ENCODE measurements at regions not wholly inside any gene's neighbourhood (a gene's known extent, or its start where the extent isn't known, plus 50 kb on each side); places are given as distances from the start of the nearest gene placed in this dataset.

DNA sequence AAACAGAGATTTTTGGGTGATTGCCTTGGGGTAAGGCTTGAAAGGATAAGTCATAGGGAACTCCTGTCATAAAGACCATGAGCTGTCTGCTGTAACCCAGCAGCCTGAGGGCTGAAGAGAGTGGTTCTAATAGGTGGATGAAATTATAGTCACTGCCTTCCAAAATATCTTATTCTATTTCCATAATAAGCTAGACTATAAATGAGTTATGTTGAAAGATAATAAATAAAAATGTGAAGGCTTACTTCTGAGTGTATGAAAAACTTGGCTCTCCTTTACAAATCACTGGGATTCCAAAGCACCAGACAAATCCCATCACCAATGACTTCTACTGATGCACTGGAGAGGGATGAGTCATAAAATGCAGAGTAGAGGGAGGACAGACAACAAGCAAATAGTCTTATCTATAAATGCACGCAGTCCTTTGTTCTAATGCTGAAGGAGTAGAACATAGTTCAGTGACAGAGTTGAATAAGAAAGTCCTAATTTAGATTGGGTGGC is 775.0 kb upstream of the LRRC4C start:
- Histone ChIP-seq H3K27me3 (ENCODE audit: control insufficient read depth in 2 of 2, insufficient read depth in 2 of 2, low read length in 2 of 2) (no peaks in the 10 kb centered on the region), H3K4me3 (ENCODE audit: low read length in 2 of 2) (no peak overlapping the region), H3K9me3 (ENCODE audit: control insufficient read depth in 2 of 2, low read length in 2 of 2) (no peaks in the 10 kb centered on the region), H3K4me1 (ENCODE audit: control insufficient read depth in 2 of 2, insufficient read depth in 2 of 2, low read length in 2 of 2) (no peaks in the 10 kb centered on the region), H3K27ac (ENCODE audit: low read depth in 2 of 2, low read length in 2 of 2) (no peak overlapping the region), H3K9ac (ENCODE audit: low read depth in 1 of 2, low read length in 2 of 2) (no peak overlapping the region), H3K36me3 (ENCODE audit: control insufficient read depth in 2 of 2, insufficient read depth in 2 of 2, low read length in 2 of 2) (no peaks in the 10 kb centered on the region)

DNA sequence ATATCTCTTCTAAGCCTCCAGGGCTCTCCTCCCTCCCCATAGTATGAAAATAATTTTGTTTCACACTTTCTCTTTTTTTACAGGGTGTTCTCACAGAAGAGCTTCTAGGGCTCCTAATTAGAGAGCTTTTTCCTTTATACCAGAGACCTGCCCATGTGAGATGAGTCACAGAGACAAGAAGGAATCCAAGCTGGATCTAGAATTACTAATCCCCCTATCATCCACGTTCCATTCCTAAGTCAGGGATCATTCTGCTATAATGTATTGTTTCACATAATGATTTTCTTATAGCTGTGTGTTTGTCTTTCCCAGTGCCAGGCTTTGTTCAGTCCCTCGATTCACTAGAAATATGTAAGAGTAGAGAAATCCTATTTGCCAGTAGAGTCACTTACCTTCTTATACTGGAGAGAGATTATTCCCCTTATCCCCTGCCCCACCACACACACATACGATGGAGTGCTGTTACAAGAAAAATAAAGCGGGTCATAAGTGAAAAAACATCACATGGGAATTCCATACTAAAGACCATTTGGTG is 778.3 kb upstream of the LRRC4C start:
- H3K4me1 ChIP-seq (ENCODE audit: control insufficient read depth in 2 of 2, insufficient read depth in 2 of 2, low read length in 2 of 2) = no peaks in the 10 kb centered on the region
- no peaks in the 10 kb centered on the region for H3K36me3 ChIP-seq (ENCODE audit: control insufficient read depth in 2 of 2, insufficient read depth in 2 of 2, low read length in 2 of 2)
- H3K4me3 ChIP-seq (ENCODE audit: low read length in 2 of 2) = no peak overlapping the region
- no peak overlapping the region for H3K27ac ChIP-seq (ENCODE audit: low read depth in 2 of 2, low read length in 2 of 2)
- no peaks in the 10 kb centered on the region for H3K9me3 ChIP-seq (ENCODE audit: control insufficient read depth in 2 of 2, low read length in 2 of 2)
- H3K9ac ChIP-seq (ENCODE audit: low read depth in 1 of 2, low read length in 2 of 2) = no peak overlapping the region
- H3K27me3 ChIP-seq (ENCODE audit: control insufficient read depth in 2 of 2, insufficient read depth in 2 of 2, low read length in 2 of 2) = no peaks in the 10 kb centered on the region

DNA sequence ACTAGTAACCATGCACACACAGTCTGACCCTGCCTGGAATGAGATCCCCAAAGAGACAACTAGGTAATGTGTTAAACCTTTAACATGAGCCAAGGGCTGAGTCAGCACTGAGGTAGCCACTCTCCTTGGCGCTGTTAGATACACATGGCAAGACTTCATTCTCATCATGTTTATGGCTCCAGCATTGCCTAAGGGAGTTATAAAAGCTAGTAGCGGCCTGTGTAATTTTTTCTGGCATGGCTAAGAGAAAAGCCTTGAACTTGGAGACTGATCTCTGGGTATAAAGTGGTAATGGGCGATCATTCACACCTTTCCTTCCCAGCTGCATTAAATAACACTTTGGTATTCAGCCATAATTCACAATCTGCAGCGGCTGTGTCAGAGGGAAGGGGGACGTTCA is 779.7 kb upstream of the LRRC4C start:
- H3K4me3 ChIP-seq (ENCODE audit: low read length in 2 of 2) = no peak overlapping the region
- no peaks in the 10 kb centered on the region for H3K9me3 ChIP-seq (ENCODE audit: control insufficient read depth in 2 of 2, low read length in 2 of 2)
- H3K27ac ChIP-seq (ENCODE audit: low read depth in 2 of 2, low read length in 2 of 2) = no peak overlapping the region
- no peaks in the 10 kb centered on the region for H3K27me3 ChIP-seq (ENCODE audit: control insufficient read depth in 2 of 2, insufficient read depth in 2 of 2, low read length in 2 of 2)
- no peaks in the 10 kb centered on the region for H3K4me1 ChIP-seq (ENCODE audit: control insufficient read depth in 2 of 2, insufficient read depth in 2 of 2, low read length in 2 of 2)
- H3K36me3 ChIP-seq (ENCODE audit: control insufficient read depth in 2 of 2, insufficient read depth in 2 of 2, low read length in 2 of 2) = no peaks in the 10 kb centered on the region
- no peak overlapping the region for H3K9ac ChIP-seq (ENCODE audit: low read depth in 1 of 2, low read length in 2 of 2)

DNA sequence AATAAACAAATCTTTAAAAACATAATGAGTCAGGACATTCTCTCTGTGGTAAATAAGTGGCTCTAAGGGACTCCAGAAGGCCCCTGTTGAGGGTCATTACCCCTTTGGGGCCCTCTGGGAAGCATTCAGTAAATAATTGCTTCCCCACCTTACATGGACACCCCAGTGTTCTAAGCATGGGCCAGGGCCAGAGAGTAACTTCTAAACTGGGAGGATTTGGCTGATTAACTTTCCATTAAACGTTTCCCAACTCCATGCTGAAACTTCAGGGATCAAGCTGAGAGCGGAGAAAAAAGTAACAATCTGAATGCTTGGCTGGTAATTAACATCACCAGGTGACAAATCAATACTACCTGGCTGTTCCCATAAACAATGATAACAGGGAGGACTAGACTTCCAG is 783.9 kb upstream of the LRRC4C start:
- Histone ChIP-seq H3K9ac (ENCODE audit: low read depth in 1 of 2, low read length in 2 of 2) (no peak overlapping the region), H3K36me3 (ENCODE audit: control insufficient read depth in 2 of 2, insufficient read depth in 2 of 2, low read length in 2 of 2) (no peaks in the 10 kb centered on the region), H3K27me3 (ENCODE audit: control insufficient read depth in 2 of 2, insufficient read depth in 2 of 2, low read length in 2 of 2) (no peaks in the 10 kb centered on the region), H3K9me3 (ENCODE audit: control insufficient read depth in 2 of 2, low read length in 2 of 2) (no peaks in the 10 kb centered on the region), H3K4me1 (ENCODE audit: control insufficient read depth in 2 of 2, insufficient read depth in 2 of 2, low read length in 2 of 2) (no peaks in the 10 kb centered on the region), H3K27ac (ENCODE audit: low read depth in 2 of 2, low read length in 2 of 2) (no peak overlapping the region), H3K4me3 (ENCODE audit: low read length in 2 of 2) (no peak overlapping the region)

DNA sequence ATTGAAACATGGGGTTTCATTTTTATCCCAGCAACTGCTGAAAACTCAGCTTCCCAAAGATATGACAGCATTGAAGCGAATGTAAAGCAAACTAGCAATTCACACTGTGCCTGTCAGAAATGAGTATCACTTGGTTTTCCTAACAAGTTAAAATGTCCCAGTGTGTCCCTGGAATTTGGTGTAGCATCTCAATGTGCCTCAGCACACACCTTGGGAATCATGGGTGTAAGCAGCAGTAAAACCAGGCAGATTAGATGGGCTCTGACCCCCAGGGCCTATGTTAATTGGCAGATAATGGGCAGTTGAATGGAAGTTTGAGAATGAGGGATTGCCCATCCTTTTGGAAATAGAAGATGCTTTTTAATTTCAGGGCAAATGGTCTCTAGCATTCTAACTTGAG is 784.9 kb upstream of the LRRC4C start:
- Histone ChIP-seq H3K9ac (ENCODE audit: low read depth in 1 of 2, low read length in 2 of 2) (no peak overlapping the region), H3K27ac (ENCODE audit: low read depth in 2 of 2, low read length in 2 of 2) (no peak overlapping the region), H3K4me3 (ENCODE audit: low read length in 2 of 2) (no peak overlapping the region), H3K9me3 (ENCODE audit: control insufficient read depth in 2 of 2, low read length in 2 of 2) (no peaks in the 10 kb centered on the region), H3K36me3 (ENCODE audit: control insufficient read depth in 2 of 2, insufficient read depth in 2 of 2, low read length in 2 of 2) (no peaks in the 10 kb centered on the region), H3K27me3 (ENCODE audit: control insufficient read depth in 2 of 2, insufficient read depth in 2 of 2, low read length in 2 of 2) (no peaks in the 10 kb centered on the region), H3K4me1 (ENCODE audit: control insufficient read depth in 2 of 2, insufficient read depth in 2 of 2, low read length in 2 of 2) (no peaks in the 10 kb centered on the region)

DNA sequence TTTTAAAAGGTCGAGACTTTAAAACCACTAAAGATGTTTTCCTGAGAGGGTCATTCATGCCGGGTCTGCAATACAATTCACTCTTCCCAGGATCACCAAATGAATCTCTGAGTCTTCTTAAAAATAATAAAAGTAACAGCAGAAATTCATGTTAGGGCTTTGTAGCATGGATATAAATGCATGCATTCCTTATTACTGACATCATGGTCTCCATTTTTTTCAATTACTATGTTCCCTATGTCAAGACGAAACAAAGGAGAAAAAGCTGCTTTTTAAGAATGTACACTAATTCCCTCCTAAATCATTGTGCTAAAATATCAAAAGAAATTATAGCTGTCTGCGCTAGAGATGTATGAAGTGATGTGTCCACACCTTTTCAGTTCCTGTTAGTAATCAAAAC is 789.9 kb upstream of the LRRC4C start:
- H3K36me3 ChIP-seq (ENCODE audit: control insufficient read depth in 2 of 2, insufficient read depth in 2 of 2, low read length in 2 of 2) = no peaks in the 10 kb centered on the region
- H3K9me3 ChIP-seq (ENCODE audit: control insufficient read depth in 2 of 2, low read length in 2 of 2) = no peaks in the 10 kb centered on the region
- H3K9ac ChIP-seq (ENCODE audit: low read depth in 1 of 2, low read length in 2 of 2) = no peak overlapping the region
- H3K27ac ChIP-seq (ENCODE audit: low read depth in 2 of 2, low read length in 2 of 2) = no peak overlapping the region
- no peaks in the 10 kb centered on the region for H3K27me3 ChIP-seq (ENCODE audit: control insufficient read depth in 2 of 2, insufficient read depth in 2 of 2, low read length in 2 of 2)
- no peak overlapping the region for H3K4me3 ChIP-seq (ENCODE audit: low read length in 2 of 2)
- H3K4me1 ChIP-seq (ENCODE audit: control insufficient read depth in 2 of 2, insufficient read depth in 2 of 2, low read length in 2 of 2) = no peaks in the 10 kb centered on the region

DNA sequence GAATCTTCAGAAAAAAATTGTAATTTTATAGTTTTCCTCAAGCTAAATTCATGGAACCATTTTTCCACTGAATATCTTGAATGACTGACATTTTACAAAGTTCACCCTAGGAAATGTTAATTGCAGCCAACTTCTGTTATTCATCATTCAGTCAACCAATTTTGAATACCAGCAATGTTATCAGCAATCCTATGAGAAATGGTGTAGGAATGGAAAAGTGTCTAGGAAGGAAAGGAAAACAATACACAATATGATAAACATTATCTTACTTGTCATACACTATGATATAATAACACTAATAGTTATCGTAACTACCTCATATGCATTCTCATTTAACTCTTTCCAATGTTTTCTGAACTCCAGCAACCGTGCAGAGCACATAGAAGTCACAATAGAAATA is 790.5 kb upstream of the LRRC4C start:
- Histone ChIP-seq H3K4me3 (ENCODE audit: low read length in 2 of 2) (no peak overlapping the region), H3K9me3 (ENCODE audit: control insufficient read depth in 2 of 2, low read length in 2 of 2) (no peaks in the 10 kb centered on the region), H3K9ac (ENCODE audit: low read depth in 1 of 2, low read length in 2 of 2) (no peak overlapping the region), H3K27ac (ENCODE audit: low read depth in 2 of 2, low read length in 2 of 2) (no peak overlapping the region), H3K36me3 (ENCODE audit: control insufficient read depth in 2 of 2, insufficient read depth in 2 of 2, low read length in 2 of 2) (no peaks in the 10 kb centered on the region), H3K27me3 (ENCODE audit: control insufficient read depth in 2 of 2, insufficient read depth in 2 of 2, low read length in 2 of 2) (no peaks in the 10 kb centered on the region), H3K4me1 (ENCODE audit: control insufficient read depth in 2 of 2, insufficient read depth in 2 of 2, low read length in 2 of 2) (no peaks in the 10 kb centered on the region)

DNA sequence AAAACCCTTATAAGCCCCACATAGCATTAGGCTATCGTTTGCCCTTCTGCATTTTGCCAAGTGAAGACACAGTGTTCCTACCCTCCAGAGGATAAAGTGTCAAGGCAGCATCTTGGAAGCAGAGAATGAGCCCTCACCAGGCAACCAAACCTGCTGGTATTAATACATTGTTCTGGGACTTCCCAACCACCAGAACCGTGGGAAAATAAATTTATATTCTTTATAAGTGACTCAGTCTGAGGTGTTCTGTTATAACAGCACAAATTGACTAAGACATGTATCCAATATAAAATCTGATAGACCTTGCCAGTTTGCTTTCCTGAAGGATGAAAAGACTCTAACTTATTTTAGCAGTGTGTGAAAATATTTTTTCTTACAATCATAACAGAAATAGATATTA is 792.5 kb upstream of the LRRC4C start:
- H3K4me3 ChIP-seq (ENCODE audit: low read length in 2 of 2) = no peak overlapping the region
- no peak overlapping the region for H3K27ac ChIP-seq (ENCODE audit: low read depth in 2 of 2, low read length in 2 of 2)
- no peaks in the 10 kb centered on the region for H3K9me3 ChIP-seq (ENCODE audit: control insufficient read depth in 2 of 2, low read length in 2 of 2)
- no peaks in the 10 kb centered on the region for H3K4me1 ChIP-seq (ENCODE audit: control insufficient read depth in 2 of 2, insufficient read depth in 2 of 2, low read length in 2 of 2)
- no peaks in the 10 kb centered on the region for H3K27me3 ChIP-seq (ENCODE audit: control insufficient read depth in 2 of 2, insufficient read depth in 2 of 2, low read length in 2 of 2)
- no peaks in the 10 kb centered on the region for H3K36me3 ChIP-seq (ENCODE audit: control insufficient read depth in 2 of 2, insufficient read depth in 2 of 2, low read length in 2 of 2)
- no peak overlapping the region for H3K9ac ChIP-seq (ENCODE audit: low read depth in 1 of 2, low read length in 2 of 2)

DNA sequence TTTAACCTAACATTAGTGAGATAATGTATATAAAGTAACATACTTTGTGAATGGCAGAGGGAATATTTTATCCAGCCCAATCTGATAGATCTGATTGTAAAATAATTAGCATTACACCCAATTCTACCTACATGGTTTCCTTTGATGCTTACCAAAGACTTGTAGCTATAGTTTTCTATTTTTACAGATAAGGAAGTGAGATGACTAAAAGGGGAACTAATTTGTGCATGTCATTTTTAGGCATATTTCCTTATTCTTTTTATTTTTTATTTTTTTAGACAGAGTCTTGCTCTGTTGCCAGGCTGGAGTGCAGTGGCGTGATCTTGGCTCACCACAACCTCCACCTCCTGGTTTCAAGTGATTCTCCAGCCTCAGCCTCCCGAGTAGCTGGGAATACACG is 793.7 kb upstream of the LRRC4C start:
- Histone ChIP-seq H3K27ac (ENCODE audit: low read depth in 2 of 2, low read length in 2 of 2) (no peak overlapping the region), H3K36me3 (ENCODE audit: control insufficient read depth in 2 of 2, insufficient read depth in 2 of 2, low read length in 2 of 2) (no peaks in the 10 kb centered on the region), H3K4me3 (ENCODE audit: low read length in 2 of 2) (no peak overlapping the region), H3K9ac (ENCODE audit: low read depth in 1 of 2, low read length in 2 of 2) (no peak overlapping the region), H3K27me3 (ENCODE audit: control insufficient read depth in 2 of 2, insufficient read depth in 2 of 2, low read length in 2 of 2) (no peaks in the 10 kb centered on the region), H3K4me1 (ENCODE audit: control insufficient read depth in 2 of 2, insufficient read depth in 2 of 2, low read length in 2 of 2) (no peaks in the 10 kb centered on the region), H3K9me3 (ENCODE audit: control insufficient read depth in 2 of 2, low read length in 2 of 2) (no peaks in the 10 kb centered on the region)

DNA sequence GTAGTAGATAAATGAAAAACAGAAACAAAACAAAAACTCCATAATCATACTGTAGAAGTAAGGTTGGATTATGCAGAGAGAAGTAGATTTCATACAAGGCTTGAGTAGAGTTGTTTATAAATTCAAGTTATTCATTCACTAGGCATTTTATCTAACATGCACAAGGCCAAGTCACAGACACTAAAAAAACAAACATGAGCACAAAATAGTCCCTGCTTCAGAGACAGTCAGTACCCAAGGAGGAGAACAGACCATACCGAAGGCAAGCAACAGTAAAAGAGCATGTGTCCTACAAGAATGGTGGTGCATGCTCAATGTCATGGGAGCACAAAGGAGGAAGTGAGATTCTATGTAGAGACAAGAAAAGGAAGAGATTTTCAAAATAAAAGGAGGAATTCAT is 796.5 kb upstream of the LRRC4C start:
- H3K36me3 ChIP-seq (ENCODE audit: control insufficient read depth in 2 of 2, insufficient read depth in 2 of 2, low read length in 2 of 2) = no peaks in the 10 kb centered on the region
- no peaks in the 10 kb centered on the region for H3K4me1 ChIP-seq (ENCODE audit: control insufficient read depth in 2 of 2, insufficient read depth in 2 of 2, low read length in 2 of 2)
- no peak overlapping the region for H3K27ac ChIP-seq (ENCODE audit: low read depth in 2 of 2, low read length in 2 of 2)
- H3K4me3 ChIP-seq (ENCODE audit: low read length in 2 of 2) = no peak overlapping the region
- no peaks in the 10 kb centered on the region for H3K27me3 ChIP-seq (ENCODE audit: control insufficient read depth in 2 of 2, insufficient read depth in 2 of 2, low read length in 2 of 2)
- H3K9ac ChIP-seq (ENCODE audit: low read depth in 1 of 2, low read length in 2 of 2) = no peak overlapping the region
- H3K9me3 ChIP-seq (ENCODE audit: control insufficient read depth in 2 of 2, low read length in 2 of 2) = no peaks in the 10 kb centered on the region

DNA sequence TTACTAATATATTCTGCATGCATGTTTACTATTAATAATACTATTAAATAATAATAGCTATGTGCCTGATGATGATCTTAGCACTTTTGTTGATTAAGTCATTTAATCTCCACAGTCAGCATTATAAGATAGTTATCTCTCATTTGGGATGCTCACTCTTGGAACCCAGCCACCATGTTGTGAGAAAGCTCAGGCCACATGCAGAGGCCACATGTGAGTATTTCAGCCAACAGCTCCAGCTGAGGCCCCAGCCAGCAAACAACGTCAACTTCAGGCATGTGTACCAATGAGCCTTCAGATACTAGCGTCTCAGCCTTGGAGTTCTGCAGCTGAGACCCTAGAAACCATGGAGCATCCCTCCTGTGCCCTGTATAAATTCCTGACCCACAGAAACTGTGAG is 798.1 kb upstream of the LRRC4C start:
- no peaks in the 10 kb centered on the region for H3K36me3 ChIP-seq (ENCODE audit: control insufficient read depth in 2 of 2, insufficient read depth in 2 of 2, low read length in 2 of 2)
- no peaks in the 10 kb centered on the region for H3K27me3 ChIP-seq (ENCODE audit: control insufficient read depth in 2 of 2, insufficient read depth in 2 of 2, low read length in 2 of 2)
- H3K27ac ChIP-seq (ENCODE audit: low read depth in 2 of 2, low read length in 2 of 2) = no peak overlapping the region
- H3K9ac ChIP-seq (ENCODE audit: low read depth in 1 of 2, low read length in 2 of 2) = no peak overlapping the region
- no peak overlapping the region for H3K4me3 ChIP-seq (ENCODE audit: low read length in 2 of 2)
- no peaks in the 10 kb centered on the region for H3K4me1 ChIP-seq (ENCODE audit: control insufficient read depth in 2 of 2, insufficient read depth in 2 of 2, low read length in 2 of 2)
- H3K9me3 ChIP-seq (ENCODE audit: control insufficient read depth in 2 of 2, low read length in 2 of 2) = no peaks in the 10 kb centered on the region

All from mucosa of rectum (tissue), 2 donors.